GM12864 (cell line): ENCODE measurements at regions not wholly inside any gene's neighbourhood (a gene's known extent, or its start where the extent isn't known, plus 50 kb on each side); places are given as distances from the start of the nearest gene placed in this dataset.

Experiments
- DNase-seq: peaks from one replicate; pipeline ENCODE4 v3.0.0-alpha.2; 2011; ENCODE audit warnings: low read depth
- H3K4me3 ChIP-seq: 2 replicates; pipeline ENCODE4 v1.5.1; 2011; ENCODE audit warnings: mild to moderate bottlenecking, low read depth, low read length, control low read depth
- TF ChIP-seq, protein P1 (sequence below): IDR thresholded peaks from 2 replicates; pipeline ENCODE4 v1.5.1; 2011; ENCODE audit warnings: low read depth, mild to moderate bottlenecking, moderate library complexity, low read length, control low read depth, inconsistent platforms; ENCODE audit errors: missing control alignments

DNA sequence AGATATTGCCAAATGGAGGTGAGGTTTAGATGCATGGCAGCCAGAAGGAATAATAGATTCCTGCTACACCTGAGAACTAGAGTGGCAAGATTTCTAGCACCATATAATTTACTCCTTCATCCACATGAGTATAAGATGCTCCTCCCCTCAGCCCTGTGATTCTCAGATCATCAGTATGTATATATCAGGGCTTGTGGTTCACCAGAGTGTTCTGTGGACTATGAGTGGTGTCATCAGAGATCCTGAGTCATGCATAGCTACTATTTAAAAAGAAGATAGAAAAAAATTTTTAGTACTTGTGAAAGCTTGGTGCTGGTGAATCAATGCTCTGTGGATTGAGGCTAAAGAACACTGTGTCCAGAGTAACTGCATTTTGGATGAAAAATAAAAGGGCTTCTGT, 285.9 kb downstream of the BMP4 start:
- H3K4me3 ChIP-seq: no peak overlapping the region
- TF ChIP-seq, protein P1, sequence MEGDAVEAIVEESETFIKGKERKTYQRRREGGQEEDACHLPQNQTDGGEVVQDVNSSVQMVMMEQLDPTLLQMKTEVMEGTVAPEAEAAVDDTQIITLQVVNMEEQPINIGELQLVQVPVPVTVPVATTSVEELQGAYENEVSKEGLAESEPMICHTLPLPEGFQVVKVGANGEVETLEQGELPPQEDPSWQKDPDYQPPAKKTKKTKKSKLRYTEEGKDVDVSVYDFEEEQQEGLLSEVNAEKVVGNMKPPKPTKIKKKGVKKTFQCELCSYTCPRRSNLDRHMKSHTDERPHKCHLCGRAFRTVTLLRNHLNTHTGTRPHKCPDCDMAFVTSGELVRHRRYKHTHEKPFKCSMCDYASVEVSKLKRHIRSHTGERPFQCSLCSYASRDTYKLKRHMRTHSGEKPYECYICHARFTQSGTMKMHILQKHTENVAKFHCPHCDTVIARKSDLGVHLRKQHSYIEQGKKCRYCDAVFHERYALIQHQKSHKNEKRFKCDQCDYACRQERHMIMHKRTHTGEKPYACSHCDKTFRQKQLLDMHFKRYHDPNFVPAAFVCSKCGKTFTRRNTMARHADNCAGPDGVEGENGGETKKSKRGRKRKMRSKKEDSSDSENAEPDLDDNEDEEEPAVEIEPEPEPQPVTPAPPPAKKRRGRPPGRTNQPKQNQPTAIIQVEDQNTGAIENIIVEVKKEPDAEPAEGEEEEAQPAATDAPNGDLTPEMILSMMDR: no peak
- no peak for DNase-seq

DNA sequence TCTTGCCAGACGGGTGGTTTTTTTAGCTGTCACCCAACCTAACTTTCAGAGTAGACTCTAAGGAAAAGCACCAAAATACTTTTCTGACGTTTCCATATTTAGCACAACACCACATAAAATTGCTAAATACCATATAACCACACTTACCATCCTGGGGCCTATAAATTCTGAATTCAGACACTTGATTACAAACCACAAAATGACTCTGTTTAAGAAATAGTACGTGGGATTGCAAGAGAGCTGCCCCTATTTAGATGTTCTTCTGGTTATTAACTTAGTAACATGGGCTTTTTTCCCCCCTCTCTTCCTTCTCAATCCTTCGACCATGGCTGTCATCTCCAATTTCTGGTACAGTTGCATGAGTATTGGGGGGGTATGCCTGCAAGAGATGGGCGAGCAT, 287.7 kb downstream of the BMP4 start:
- DNase-seq: no peak
- TF ChIP-seq, protein P1: no peak
- H3K4me3 ChIP-seq: no peak overlapping the region

DNA sequence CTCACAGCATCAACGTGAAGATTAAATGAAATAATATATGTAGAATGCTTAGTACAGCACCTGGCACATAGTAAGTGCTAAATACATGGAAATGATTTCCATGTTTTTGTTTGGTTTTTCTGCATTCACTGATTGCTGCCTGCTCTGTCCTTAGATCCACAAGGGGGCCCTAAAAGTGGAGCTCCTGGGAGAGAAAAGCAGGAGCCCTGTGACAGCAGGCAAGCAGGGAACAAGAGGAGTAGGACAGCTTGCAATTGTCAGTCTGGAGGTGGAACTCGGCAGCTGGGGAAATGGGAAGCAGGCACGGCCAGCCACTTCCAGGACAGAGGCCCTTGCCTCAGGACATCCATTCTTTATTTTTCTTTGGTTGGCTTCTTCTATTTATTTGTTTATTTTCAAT, 292.9 kb downstream of the BMP4 start:
- no peak overlapping the region for H3K4me3 ChIP-seq
- no peak for DNase-seq
- TF ChIP-seq, protein P1: no peak

DNA sequence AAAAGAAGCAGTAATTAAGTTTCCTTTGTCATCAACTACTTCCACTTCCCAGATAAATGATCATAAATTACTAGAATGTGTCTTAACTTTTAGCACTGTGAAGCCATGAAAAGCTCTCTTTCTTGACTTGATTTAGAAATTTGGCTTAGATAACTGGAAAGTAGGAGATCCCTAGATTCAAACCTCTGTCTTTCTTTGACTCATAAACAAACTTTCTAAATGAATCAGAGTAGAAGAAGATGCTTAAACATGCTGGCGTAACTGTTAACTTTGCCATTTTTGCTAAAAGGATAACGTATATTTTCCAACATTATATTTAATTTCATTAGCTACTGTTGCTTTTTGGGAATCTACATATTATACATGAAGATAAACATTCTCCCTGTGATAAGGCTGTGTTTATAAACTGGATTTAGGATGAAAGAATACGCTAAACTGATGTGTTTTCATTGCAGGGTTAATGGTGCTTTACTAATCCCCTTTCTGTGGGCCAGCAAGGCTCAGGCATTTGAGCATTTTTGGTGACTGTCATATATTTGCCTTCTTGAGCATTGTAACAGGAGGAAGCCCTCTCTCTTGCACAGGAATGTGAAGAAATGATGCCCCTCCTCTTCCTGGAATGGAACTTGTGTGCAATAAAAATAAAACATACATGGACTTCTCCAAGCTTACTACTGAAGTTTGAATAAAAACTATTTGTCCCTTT, 301.4 kb downstream of the BMP4 start:
- TF ChIP-seq, protein P1: no peak
- no peak overlapping the region for H3K4me3 ChIP-seq
- no peak for DNase-seq

DNA sequence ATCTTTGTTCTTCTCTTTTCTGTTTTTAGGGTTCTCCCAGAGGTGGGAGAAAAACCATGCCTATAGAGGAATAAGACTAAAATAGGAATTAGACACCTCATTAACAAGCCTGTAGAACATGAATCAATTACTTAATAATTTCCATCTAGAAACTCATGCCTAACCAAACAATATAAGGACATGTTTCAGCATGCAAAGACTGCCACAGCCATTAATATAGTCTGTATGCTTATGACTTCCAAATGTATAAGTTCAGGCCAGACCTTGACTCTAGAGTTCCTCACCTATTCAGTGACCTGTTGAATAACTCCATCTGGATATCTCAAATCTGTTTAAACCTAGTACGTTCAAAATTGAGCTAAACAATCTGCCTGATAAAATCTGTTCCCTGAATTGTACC, 304.6 kb downstream of the BMP4 start:
- TF ChIP-seq, protein P1: no peak
- no peak overlapping the region for H3K4me3 ChIP-seq
- no peak for DNase-seq

DNA sequence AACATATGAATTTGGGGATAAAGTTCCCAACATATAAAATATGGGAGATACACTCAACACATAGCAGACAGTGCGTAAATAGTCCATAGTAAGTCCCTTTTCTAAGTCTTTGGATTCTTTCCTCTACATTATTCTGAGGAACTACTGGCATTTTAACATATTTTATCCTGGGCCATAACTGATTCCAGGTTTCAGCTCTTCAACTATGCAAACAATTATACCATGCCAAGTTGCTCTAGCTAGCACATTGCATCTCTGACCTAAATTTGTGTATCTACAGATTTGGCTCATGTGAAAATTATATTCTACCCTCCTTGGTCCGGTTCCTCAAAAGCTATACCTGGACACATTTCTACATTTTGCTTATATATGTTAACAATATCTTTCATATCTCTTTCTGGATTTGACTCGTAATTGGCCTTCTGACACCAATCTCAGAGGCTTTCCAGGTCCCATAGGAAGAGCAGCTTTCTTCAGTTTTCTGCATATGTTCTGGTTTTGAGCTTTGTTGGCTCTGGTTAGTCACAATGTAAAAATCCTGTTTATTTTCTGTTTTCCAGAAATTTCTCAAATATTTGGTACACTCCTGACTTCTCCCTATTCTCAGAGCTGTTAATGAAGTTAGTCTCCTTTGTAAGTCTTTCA, 305.4 kb downstream of the BMP4 start:
- DNase-seq: no peak
- no peak overlapping the region for H3K4me3 ChIP-seq
- TF ChIP-seq, protein P1: no peak

DNA sequence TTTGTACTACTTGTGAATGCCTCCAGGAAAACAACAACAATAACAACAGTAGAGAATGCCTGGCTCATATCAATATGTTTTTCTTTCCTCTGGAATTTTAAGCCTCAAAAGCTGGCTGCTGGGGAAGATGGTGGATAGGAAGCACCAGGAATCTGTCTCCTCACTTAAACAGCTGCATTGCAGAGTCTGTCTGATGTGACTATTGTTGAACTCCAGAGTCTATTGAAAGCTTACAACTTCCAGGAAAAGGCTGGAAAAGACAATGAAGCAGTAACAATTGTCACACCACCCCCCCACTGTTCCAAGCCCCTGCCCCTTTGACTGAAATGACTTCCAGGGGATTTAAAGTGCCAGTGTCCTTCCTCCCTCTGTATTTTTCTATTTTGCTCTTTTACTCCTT, 309.7 kb downstream of the BMP4 start:
- DNase-seq: no peak
- H3K4me3 ChIP-seq: no peak overlapping the region
- TF ChIP-seq, protein P1: no peak
